Activated CD8-positive, alpha-beta T cell treated with anti-CD3 and anti-CD28 coated beads, Interleukin-2, amount 10 ng/mL, durations not matched to agents 7 days and 5 days (primary cell): ENCODE measurements at regions not wholly inside any gene's neighbourhood (a gene's known extent, or its start where the extent isn't known, plus 50 kb on each side); places are given as distances from the start of the nearest gene placed in this dataset.
"Not testable (repeated sequence)": the region's sequence is repeated elsewhere in the genome, so short reads cannot be mapped to it uniquely, and the experiment has no call there.

Source experiments
- ATAC-seq: fragments of 150-1000 bp; cut with Tn5 transposase; one replicate; pipeline ENCODE4 v1.10.0; 2021; ENCODE audit warnings: moderate library complexity
- CTCF ChIA-PET: fragments of 350-600 bp; sonication (Branson Sonifier 250); formaldehyde crosslinking; loops from one replicate; lab custom pipeline; 2021; ENCODE audit warnings: antibody characterized with exemption; lab: Charles Lee
- POLR2A ChIA-PET: fragments of 350-600 bp; sonication (Branson Sonifier 250); formaldehyde crosslinking; loops from one replicate; lab custom pipeline; 2021; ENCODE audit warnings: antibody characterized with exemption; lab: Charles Lee
- DNase-seq: peaks from one replicate; pipeline ENCODE4 v3.0.0-alpha.2; 2020
- H3K27ac Mint-ChIP-seq: one replicate; pipeline ENCODE4 v1.8.0; 2021; ENCODE audit warnings: mild to moderate bottlenecking, mixed read lengths
- H3K27me3 Mint-ChIP-seq: one replicate; pipeline ENCODE4 v1.8.0; 2021; ENCODE audit warnings: low read depth, mixed read lengths
- H3K36me3 Mint-ChIP-seq: one replicate; pipeline ENCODE4 v1.8.0; 2021; ENCODE audit warnings: low read depth, mixed read lengths
- H3K4me1 Mint-ChIP-seq: one replicate; pipeline ENCODE4 v1.8.0; 2021; ENCODE audit warnings: low read depth, mixed read lengths
- H3K4me3 Mint-ChIP-seq: one replicate; pipeline ENCODE4 v1.8.0; 2021; ENCODE audit warnings: mild to moderate bottlenecking, mixed read lengths
- H3K9me3 Mint-ChIP-seq: one replicate; pipeline ENCODE4 v1.8.0; 2022; ENCODE audit warnings: mixed read lengths; ENCODE audit not compliant: insufficient read depth

- no peak for ATAC-seq
- no peak for DNase-seq
- Mint-ChIP-seq H3K4me1 (peaks cover 25% of the 10 kb centered on the region), H3K27ac (peak overlapping the region; percentile 97), H3K9me3 (no peaks in the 10 kb centered on the region), H3K4me3 (peak overlapping the region; percentile 86), H3K36me3 (peaks cover 12% of the 10 kb centered on the region), H3K27me3 (no peaks in the 10 kb centered on the region)
- ChIA-PET CTCF (interaction anchor here (1.8 kb wide), 1 partner anchor 261 kb away, joined by 7 read pairs; no protein-coding TSS in a partner anchor), POLR2A (interaction anchor here (0.6 to 1.6 kb wide), 5 partner anchors 12 to 457 kb away, joined by 3 to 5 read pairs (median 4); partner anchors contain the start of gene SBDS)
Measured at GRCh38 chr7:67301667-67302066, 305.0 kb downstream of the TYW1 start.

DNA sequence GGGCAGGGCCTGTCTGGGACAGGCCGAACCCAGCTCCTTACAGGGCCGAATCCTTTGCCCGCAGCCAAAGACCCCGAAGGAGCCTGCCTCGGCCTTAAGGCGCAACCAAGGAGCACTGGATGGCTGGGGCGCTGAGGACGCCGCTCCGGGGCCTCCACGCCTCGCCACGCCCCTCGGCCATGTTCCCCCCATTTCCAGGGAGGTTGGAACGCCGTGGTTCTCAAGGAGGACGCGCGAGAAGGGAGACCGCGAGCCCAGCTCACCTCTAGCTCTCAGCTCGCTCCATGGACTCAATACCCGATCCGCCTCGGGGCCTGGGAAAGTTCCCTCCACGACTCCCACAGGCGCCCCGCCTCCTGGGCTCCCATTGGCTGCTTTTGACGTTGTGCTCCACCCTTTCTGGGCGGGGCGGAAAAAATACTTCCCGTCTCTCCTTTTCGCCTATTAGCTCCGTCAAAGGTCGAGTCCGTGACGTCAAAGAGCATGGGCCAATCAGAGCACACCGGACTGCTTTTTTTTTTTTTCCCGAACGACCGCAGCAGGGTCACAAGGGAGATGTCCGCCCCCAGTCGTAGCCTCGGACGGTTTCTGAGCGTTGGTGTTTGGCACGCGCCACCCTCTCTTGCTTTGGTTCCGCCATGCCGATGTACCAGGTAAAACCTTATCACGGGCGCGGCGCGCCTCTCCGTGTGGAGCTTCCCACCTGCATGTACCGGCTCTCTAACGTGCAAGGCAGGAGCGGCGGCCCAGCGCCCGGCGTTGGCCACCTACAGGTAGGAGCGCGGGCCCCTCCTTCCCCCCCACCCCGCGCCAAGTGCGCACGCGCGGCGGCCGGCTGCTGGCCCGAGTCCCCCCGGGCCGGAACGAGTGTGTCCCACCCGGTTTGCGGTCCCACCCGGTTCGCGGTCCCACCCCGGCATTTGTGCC lies 305.7 kb downstream of the TYW1 start:
- Mint-ChIP-seq H3K4me3 (peak overlapping the region; percentile 86), H3K27me3 (no peaks in the 10 kb centered on the region), H3K4me1 (peaks cover 25% of the 10 kb centered on the region), H3K9me3 (no peaks in the 10 kb centered on the region), H3K27ac (peak overlapping the region; percentile 97), H3K36me3 (peaks cover 15% of the 10 kb centered on the region)
- peak; percentile 99 for DNase-seq
- POLR2A ChIA-PET = interaction anchor here (0.6 to 1.6 kb wide), 5 partner anchors 11 to 458 kb away, joined by 3 to 5 read pairs (median 4); partner anchors contain the start of gene SBDS
- CTCF ChIA-PET = interaction anchor here (1.8 kb wide), 1 partner anchor 262 kb away, joined by 7 read pairs; no protein-coding TSS in a partner anchor
- peak; percentile 90 for ATAC-seq

DNA sequence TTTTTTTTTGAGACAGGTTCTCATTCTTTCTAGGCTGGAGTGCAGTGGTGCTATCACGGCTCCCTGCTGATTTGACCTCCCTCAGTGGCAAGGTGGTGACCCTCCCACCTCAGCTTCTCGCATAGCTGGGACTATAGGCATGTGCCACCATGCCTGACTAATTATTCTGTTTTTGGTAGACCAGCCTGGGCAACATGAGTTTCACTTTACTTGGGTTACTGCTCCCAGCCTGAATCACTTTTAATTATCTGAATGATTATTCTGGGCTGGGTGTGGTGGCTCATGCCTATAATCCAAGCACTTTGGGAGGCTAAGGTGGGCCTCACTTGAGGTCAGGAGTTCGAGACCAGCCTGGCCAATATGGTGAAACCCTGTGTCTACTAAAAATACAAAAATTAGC lies 308.2 kb downstream of the TYW1 start:
- DNase-seq, H3K27me3 Mint-ChIP-seq, CTCF ChIA-PET, H3K27ac Mint-ChIP-seq, POLR2A ChIA-PET, H3K9me3 Mint-ChIP-seq, ATAC-seq: not testable (repeated sequence)
- Mint-ChIP-seq H3K36me3 (peaks cover 33% of the 10 kb centered on the region), H3K4me3 (peak overlapping the region; percentile 18), H3K4me1 (peaks cover 24% of the 10 kb centered on the region)

- Mint-ChIP-seq H3K9me3 (no peaks in the 10 kb centered on the region), H3K4me1 (peaks cover 15% of the 10 kb centered on the region), H3K36me3 (peaks cover 48% of the 10 kb centered on the region), H3K27me3 (no peaks in the 10 kb centered on the region), H3K4me3 (no peak overlapping the region), H3K27ac (no peak overlapping the region)
- ATAC-seq (no peak), DNase-seq (no peak)
- POLR2A ChIA-PET = no interaction called here
- CTCF ChIA-PET = no interaction called here
Measured at GRCh38 chr7:67306331-67306730, 309.7 kb downstream of the TYW1 start.

DNA sequence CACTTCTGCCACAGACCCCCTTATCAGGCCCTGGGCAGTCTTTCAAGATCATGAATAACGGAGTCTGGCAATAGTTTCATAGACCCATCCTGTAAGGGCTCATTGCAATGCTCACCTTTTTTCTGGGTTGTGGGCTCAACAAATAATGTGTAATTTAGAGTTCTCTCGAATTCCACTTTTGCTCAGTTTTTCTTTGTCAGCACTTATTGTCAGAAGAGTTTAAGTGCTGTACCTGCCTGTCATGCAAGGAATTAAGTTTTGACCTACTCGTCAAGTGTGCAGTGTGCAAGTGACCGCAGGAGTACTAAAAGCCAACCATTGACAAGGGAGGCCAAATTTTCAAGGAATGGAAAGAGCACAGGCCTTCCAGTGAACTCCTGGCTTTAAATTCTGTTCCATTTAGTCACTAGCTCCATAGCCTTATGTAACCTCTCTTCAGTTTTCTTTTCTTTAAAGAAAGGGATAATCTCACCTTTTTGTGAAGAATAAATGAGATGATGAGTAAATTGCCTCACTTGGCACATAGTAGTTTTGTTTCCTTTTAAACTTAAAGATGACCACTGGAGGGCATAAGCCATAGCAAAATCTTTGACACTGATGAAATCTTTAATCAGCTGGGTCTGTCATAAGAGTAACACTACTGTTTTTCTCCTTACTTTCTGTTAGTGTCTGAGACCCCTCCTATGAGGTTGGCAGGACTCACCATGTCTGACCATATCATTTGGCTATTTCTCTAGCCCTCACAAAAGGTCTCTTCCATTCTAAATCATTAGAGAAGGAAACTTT lies 313.3 kb downstream of the TYW1 start:
- Mint-ChIP-seq H3K27me3 (no peaks in the 10 kb centered on the region), H3K9me3 (no peaks in the 10 kb centered on the region), H3K4me1 (peaks cover 6% of the 10 kb centered on the region), H3K36me3 (peaks cover 68% of the 10 kb centered on the region), H3K27ac (no peak overlapping the region), H3K4me3 (no peak overlapping the region)
- ChIA-PET POLR2A (no interaction called here), CTCF (no interaction called here)
- no peak for ATAC-seq
- no peak for DNase-seq

GRCh38 chr7:67311901-67312300 lies 315.3 kb downstream of the TYW1 start:
- DNase-seq (no peak), ATAC-seq (no peak)
- POLR2A ChIA-PET = no interaction called here
- Mint-ChIP-seq H3K36me3 (peaks cover 66% of the 10 kb centered on the region), H3K27me3 (no peaks in the 10 kb centered on the region), H3K4me3 (no peak overlapping the region), H3K27ac (no peak overlapping the region), H3K9me3 (no peaks in the 10 kb centered on the region), H3K4me1 (no peaks in the 10 kb centered on the region)
- CTCF ChIA-PET = no interaction called here

DNA sequence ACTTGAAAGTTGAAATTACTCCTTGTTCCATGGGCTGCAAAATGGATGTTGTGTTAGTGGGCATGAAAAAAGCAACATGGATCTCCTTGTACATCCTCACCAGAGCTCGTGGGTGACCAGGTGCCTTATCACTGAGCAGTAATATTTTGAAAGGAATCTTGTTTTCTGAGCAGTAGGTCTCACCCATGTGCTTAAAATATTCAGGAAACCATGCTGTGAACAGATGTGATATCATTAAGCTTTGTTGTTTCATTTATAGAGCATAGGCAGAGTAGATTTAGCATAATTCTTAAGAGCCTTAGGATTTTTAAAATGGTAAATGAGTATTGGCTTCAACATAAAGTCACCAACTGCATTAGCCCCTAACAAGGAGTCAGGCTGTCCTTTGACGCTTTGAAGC lies 316.6 kb downstream of the TYW1 start:
- Mint-ChIP-seq H3K27me3 (no peaks in the 10 kb centered on the region), H3K9me3 (no peaks in the 10 kb centered on the region), H3K27ac (no peak overlapping the region), H3K36me3 (peaks cover 67% of the 10 kb centered on the region), H3K4me1 (no peaks in the 10 kb centered on the region), H3K4me3 (no peak overlapping the region)
- POLR2A ChIA-PET = interaction anchor here (1.2 kb wide), 1 partner anchor 11 kb away, joined by 3 read pairs; no protein-coding TSS in a partner anchor
- CTCF ChIA-PET = no interaction called here
- ATAC-seq (no peak), DNase-seq (no peak)

GRCh38 chr7:67316902-67317301 lies 320.3 kb downstream of the TYW1 start:
- CTCF ChIA-PET = interaction anchor here (0.7 kb wide), 1 partner anchor 47 kb away, joined by 3 read pairs; no protein-coding TSS in a partner anchor
- H3K36me3 Mint-ChIP-seq = peaks cover 38% of the 10 kb centered on the region
- H3K4me1 Mint-ChIP-seq, DNase-seq, ATAC-seq, POLR2A ChIA-PET, H3K4me3 Mint-ChIP-seq, H3K9me3 Mint-ChIP-seq, H3K27me3 Mint-ChIP-seq, H3K27ac Mint-ChIP-seq: not testable (repeated sequence)

GRCh38 chr7:67328257-67328656 lies 331.6 kb downstream of the TYW1 start:
- H3K4me1 Mint-ChIP-seq, H3K9me3 Mint-ChIP-seq, H3K27me3 Mint-ChIP-seq, CTCF ChIA-PET, POLR2A ChIA-PET, ATAC-seq, H3K4me3 Mint-ChIP-seq, DNase-seq, H3K36me3 Mint-ChIP-seq, H3K27ac Mint-ChIP-seq: not testable (repeated sequence)

GRCh38 chr7:67335165-67335564 lies 338.5 kb downstream of the TYW1 start:
- H3K27ac Mint-ChIP-seq, POLR2A ChIA-PET: not testable (repeated sequence)

DNA sequence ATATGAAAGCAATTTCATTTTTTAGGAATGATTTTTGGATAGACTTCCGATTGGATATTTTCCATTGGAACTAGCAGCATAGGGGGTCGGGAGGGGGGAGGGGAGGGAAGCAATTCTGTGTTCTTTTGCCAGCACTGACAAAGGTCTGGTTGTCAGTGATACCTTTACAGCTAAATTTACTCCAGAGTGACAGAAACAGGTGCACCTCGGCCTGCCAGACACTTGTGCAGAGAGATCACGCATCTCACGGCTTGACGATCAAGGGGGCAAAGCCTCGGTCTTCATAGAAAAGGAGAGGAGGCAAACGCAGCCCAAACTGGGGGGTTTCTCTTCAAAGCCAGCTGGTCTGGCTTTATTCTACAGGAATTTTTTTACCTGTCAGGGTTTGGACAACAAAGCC lies 339.0 kb downstream of the TYW1 start:
- H3K27ac Mint-ChIP-seq, H3K36me3 Mint-ChIP-seq, DNase-seq, H3K27me3 Mint-ChIP-seq, H3K9me3 Mint-ChIP-seq, CTCF ChIA-PET, ATAC-seq, POLR2A ChIA-PET, H3K4me1 Mint-ChIP-seq, H3K4me3 Mint-ChIP-seq: not testable (repeated sequence)

More at GRCh38 chr7:67335165-67335564, 338.5 kb downstream of the TYW1 start:
- CTCF ChIA-PET, H3K4me3 Mint-ChIP-seq, DNase-seq, ATAC-seq, H3K36me3 Mint-ChIP-seq, H3K4me1 Mint-ChIP-seq, H3K27me3 Mint-ChIP-seq, H3K9me3 Mint-ChIP-seq: not testable (repeated sequence)
